GM10248 (cell line): ENCODE measurements at regions not wholly inside any gene's neighbourhood (a gene's known extent, or its start where the extent isn't known, plus 50 kb on each side); places are given as distances from the start of the nearest gene placed in this dataset.

Source experiments
- CTCF ChIA-PET: fragments of 300-600 bp; sonication (Branson Sonifier 250); formaldehyde crosslinking; extraction: SDS; loops from one replicate; lab custom pipeline; 2021; ENCODE audit warnings: antibody characterized with exemption; lab: Yijun Ruan, JAX
- POLR2A ChIA-PET: fragments of 350-650 bp; sonication (Branson Sonifier 250); formaldehyde crosslinking; extraction: SDS; loops from one replicate; lab custom pipeline; 2020; ENCODE audit warnings: antibody characterized with exemption; lab: Yijun Ruan, JAX
- DNase-seq: peaks from one replicate; pipeline ENCODE4 v3.0.0; 2012; ENCODE audit errors: extremely low spot score
- TF ChIP-seq, protein P1 (sequence below): IDR thresholded peaks from 2 replicates; pipeline ENCODE4 v1.5.1; 2012; ENCODE audit warnings: mild to moderate bottlenecking, low read depth; ENCODE audit errors: extremely low read depth, missing control alignments, control extremely low read depth

DNA sequence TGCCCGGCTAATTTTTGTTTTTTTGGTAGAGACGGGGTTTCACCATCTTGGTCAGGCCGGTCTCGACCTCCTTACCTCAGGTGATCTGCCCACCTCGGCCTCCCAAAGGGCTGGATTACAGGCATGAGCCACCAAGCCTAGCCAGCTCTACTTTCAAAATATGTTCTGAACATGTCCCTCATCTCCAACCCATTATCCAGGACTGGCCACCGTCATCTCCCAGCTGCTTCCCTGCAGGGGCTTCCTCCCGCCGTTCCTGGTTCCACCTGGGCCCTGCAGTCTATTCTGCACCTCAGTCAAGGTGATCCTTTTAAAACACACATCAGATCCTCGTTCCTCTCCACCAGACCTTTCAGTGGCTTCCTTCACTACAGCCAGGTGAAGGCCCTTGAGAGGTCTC is 80.9 kb upstream of the NKX1-1 start:
- ChIA-PET POLR2A (no interaction called here), CTCF (no interaction called here)
- TF ChIP-seq, protein P1, sequence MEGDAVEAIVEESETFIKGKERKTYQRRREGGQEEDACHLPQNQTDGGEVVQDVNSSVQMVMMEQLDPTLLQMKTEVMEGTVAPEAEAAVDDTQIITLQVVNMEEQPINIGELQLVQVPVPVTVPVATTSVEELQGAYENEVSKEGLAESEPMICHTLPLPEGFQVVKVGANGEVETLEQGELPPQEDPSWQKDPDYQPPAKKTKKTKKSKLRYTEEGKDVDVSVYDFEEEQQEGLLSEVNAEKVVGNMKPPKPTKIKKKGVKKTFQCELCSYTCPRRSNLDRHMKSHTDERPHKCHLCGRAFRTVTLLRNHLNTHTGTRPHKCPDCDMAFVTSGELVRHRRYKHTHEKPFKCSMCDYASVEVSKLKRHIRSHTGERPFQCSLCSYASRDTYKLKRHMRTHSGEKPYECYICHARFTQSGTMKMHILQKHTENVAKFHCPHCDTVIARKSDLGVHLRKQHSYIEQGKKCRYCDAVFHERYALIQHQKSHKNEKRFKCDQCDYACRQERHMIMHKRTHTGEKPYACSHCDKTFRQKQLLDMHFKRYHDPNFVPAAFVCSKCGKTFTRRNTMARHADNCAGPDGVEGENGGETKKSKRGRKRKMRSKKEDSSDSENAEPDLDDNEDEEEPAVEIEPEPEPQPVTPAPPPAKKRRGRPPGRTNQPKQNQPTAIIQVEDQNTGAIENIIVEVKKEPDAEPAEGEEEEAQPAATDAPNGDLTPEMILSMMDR = no peak
- no peak for DNase-seq

DNA sequence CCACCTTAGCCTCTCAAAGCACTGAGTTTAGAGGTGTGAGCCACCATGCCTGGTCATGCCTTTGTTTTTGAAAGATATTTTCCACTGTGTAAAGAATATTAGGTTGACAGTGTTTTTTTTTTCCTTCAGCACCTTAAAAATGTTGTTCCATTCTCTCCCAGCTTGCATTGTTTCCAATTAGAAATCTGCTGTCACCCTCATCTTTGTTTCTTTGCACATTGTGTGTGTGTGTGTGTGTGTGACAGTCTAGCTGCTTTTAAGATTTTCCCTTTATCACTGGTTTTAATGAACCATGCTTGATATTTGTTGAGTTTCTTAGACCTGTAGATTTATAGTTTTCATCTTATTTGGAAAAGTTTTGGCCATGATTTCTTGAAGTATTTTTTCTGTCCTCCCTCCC is 79.0 kb upstream of the NKX1-1 start:
- TF ChIP-seq, protein P1 = no peak
- CTCF ChIA-PET = no interaction called here
- POLR2A ChIA-PET = no interaction called here
- no peak for DNase-seq

DNA sequence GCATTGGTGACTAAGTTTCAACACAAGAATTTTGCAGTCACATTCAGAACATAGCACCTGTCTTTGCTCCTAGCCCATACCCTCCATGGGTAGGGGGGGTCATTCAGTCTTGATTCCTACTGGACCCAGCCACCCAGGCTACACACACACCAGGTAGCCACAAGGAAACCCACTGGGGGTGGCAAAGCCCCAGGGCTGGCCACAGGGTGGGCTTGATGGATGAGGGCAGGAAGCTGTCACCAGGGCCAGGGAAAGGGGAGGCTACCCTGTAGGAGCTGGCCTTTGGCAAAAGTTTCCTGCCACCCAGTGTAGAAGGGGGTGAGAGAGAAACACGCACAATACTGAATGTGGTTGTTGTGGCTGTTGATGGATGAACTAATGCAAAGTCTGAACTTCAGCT is 74.5 kb upstream of the NKX1-1 start:
- POLR2A ChIA-PET = no interaction called here
- CTCF ChIA-PET = no interaction called here
- TF ChIP-seq, protein P1 = no peak

DNA sequence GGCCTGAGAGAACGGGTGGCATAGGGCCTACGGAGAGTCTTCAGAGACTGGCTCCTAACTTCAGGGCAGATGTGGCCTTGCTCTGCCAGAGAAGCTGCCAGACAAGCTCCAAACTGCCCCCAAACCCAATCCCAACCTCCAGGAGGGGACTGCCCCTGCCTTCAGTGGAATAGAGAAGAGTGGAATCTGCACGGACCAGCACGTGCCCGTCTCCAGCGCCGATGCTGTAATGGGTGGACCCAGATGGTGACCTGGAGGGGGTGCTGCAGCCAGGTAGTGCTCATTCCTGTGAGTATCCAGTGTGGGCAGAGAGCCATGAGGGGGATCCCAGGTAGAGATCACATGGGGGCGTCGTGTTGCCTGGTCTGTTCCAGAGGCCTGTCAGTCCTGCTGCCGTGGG is 73.2 kb upstream of the NKX1-1 start:
- POLR2A ChIA-PET = no interaction called here
- CTCF ChIA-PET = no interaction called here
- TF ChIP-seq, protein P1 = no peak
- no peak for DNase-seq

More for the DNA sequence above, 74.5 kb upstream of the NKX1-1 start:
- DNase-seq = no peak

DNA sequence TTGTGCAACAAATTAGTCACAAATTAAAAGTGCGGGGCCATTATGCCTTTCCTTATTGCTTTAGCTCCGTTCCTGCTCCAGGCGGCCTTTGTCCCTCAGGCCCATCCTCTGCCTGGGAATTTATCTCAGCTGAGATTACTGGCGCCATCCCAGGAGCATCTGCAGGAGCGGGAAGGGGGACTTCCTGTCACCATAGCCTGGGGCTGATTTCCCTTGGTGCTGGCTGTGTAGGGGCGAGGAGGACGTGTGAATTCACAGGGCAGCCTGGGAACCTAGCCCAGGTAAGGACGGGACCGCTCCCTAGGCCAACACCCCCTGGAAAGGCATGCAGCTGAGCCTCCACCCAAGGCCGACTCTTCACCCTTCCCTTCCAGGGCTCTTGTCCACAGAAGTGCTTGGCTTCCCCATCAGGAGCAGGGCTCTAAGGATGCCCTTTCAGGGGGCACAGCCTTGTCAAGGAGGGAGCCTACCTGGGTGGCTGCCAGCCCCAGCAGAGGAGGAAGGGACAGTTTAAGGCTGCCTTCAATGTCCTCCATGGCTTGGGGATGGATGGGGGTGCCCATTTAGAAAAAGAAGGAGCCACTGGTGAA is 72.6 kb upstream of the NKX1-1 start:
- TF ChIP-seq, protein P1 = no peak
- ChIA-PET POLR2A (no interaction called here), CTCF (no interaction called here)
- DNase-seq = no peak

DNA sequence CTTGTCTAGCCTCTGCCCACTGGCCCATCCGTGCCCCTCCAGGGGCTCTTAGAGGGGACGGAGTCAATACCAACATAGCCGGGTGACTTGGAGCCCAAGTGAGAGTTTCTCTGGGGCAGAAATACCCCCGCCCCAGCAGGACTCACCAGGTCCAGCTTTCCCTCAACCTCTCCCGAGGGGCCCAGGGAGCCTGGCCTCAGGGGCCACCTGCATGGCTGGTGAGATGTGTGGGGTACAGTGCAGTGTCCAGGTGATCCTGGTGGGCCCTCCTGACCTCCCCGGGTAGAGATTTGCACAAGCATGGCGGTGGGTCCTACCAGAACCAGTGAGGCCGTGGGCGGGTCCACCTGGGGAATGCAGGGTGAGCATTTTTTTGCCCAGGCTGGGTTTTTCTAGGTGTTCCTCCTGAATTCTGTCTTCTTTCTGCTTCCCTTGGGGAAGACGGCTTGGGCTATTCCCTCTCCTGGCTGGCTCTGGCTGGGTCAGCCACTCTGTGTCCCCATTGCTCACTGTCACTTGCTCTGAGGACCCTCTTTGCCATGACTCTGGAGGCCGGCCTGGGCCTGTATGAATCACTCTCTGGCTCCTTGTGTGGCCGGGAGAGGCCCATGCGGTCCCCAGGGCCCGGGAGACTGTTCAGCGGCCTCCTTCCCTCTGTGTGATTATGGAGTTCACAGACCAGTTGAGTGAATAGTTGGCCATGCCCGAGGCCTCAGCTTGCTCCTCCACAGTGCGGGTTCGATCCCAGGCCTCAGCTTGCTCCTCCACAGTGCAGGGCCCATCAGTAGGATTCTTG is 71.0 kb upstream of the NKX1-1 start:
- TF ChIP-seq, protein P1 = no peak
- ChIA-PET POLR2A (no interaction called here), CTCF (no interaction called here)
- DNase-seq = no peak
